ENCODE measurements at regions not wholly inside any gene's neighbourhood (a gene's known extent, or its start where the extent isn't known, plus 50 kb on each side); places are given as distances from the start of the nearest gene placed in this dataset.
A peak's percentile ranks its signal among the peaks of the same experiment; 100 is the strongest.

DNA sequence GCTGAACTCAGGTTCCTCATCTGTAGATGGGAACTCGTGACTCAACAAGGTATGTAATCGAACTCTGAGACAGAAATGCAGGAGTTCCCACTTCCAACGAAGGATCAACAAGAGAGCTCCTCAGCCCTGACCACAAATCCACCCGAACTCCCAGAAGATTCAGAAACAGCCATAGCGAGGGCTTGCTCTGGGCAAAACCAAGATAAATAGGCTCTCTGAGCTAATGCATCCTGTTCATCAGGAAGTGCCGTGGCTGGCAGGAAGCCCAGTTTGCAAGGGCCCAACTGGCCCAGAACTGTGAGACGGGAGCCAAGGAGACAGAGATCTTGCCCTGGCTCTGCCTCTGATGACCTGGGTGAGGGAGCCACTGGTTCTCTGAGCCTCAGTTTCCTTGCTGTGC lies 141.7 kb upstream of the PFKP start:
- FAIRE-seq, result no peak
- DNase-seq (ENCODE audit: low spot score in 2 of 2), result no peak

DNA sequence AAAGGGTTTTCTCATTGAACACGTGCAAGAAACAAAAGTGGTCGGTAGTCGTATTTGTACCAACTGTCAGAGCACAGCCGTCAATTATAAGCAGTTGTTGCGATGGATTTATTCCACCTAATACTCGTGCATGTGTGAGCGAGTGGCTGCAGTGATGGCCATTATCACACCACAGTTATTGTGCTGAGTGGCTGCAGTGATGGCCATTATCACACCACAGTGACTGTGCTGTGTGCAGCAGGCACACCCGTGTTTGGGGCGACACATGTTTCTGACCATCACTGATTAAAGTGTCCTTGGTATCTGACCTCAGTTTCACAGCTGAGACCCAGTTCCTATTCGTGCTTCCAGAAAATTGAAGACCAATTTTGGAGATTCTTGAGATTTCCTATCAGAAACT lies 142.9 kb upstream of the PFKP start:
- no peak for DNase-seq (ENCODE audit: low spot score in 2 of 2)
- no peak for FAIRE-seq

- DNase-seq (ENCODE audit: low spot score in 2 of 2), result no peak
- no peak for FAIRE-seq
Measured at GRCh38 chr10:2921956-2922680, 145.2 kb upstream of the PFKP start.

DNA sequence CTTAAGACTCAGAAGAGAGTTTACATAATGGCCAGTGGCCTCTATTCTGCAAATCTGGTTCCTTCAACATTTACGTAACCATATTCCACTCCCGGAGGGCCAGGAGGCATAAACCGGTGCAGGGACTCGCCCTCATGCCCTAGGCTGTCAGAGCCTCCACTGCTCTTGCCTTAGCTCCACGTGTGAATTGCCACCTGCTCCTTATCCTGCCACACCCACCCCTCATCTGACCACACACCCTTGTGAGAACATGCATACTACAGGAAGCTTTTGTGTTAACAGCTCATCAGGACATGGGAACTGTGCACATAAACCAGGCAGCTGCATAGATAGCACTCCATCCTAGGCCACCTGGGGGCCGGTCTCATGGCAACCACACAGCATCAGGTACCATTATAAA lies 146.7 kb upstream of the PFKP start:
- FAIRE-seq, result no peak
- DNase-seq (ENCODE audit: low spot score in 2 of 2), result no peak

- FAIRE-seq (no peak), DNase-seq (ENCODE audit: low spot score in 2 of 2) (no peak)
Measured at GRCh38 chr10:2920168-2920567, 147.2 kb upstream of the PFKP start.

GRCh38 chr10:2919016-2919415 lies 148.3 kb upstream of the PFKP start:
- DNase-seq (ENCODE audit: low spot score in 2 of 2) (no peak), FAIRE-seq (no peak)

- DNase-seq (ENCODE audit: low spot score in 2 of 2), result no peak
- FAIRE-seq, result no peak
Measured at GRCh38 chr10:2918489-2918888, 148.9 kb upstream of the PFKP start.

GRCh38 chr10:2917926-2918325 lies 149.4 kb upstream of the PFKP start:
- no peak for FAIRE-seq
- no peak for DNase-seq (ENCODE audit: low spot score in 2 of 2)

GRCh38 chr10:2915412-2915811 lies 151.9 kb upstream of the PFKP start:
- DNase-seq (ENCODE audit: low spot score in 2 of 2) (no peak), FAIRE-seq (no peak)

GRCh38 chr10:2914741-2915140 lies 152.6 kb upstream of the PFKP start:
- DNase-seq (ENCODE audit: low spot score in 2 of 2), result no peak
- no peak for FAIRE-seq

DNA sequence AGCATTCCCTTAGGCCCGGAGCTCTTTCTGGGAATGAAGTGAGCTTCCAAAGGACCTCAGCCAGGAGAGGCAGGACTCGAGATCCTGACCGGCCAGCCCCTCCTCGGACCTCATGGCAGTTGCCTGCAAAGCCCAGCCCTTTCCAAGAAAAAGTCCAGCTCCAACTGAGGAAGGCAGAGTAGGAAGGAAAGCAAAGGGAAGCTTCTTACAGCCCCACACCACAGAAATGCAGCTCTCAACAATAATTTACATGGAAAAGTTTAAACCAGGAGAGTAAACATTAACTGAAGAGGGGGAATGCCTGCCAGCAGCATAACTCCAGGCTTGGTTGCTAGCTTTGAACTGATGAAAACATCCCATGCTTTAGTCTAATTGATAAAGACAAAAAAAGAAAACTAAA lies 153.9 kb upstream of the PFKP start:
- no peak for FAIRE-seq

GRCh38 chr10:2910656-2911055 lies 156.7 kb upstream of the PFKP start:
- no peak for DNase-seq (ENCODE audit: low spot score in 2 of 2)
- no peak for FAIRE-seq

More for the DNA sequence above, 153.9 kb upstream of the PFKP start:
- no peak for DNase-seq (ENCODE audit: low spot score in 2 of 2)

DNA sequence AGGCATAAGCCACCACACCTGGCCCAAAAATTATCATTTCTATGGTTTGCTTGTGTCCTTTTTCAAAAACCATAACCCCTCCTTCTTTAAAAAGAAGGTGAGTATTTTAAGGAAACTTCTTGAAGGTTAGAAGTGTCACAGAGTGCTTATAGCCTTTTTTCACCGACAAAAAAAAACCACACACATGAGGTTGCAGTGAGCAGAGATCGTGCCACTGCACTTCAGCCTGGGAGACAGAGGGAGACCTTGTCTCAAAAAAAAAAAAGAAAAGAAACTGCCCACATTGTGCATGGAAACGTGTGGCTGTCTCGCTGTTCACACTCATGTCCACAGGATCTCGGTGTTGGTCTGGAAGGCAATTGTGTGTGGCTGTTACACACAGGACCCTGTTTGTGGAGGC lies 157.4 kb upstream of the PFKP start:
- no peak for FAIRE-seq

GRCh38 chr10:2908851-2909630 lies 158.3 kb upstream of the PFKP start:
- no peak for FAIRE-seq
- no peak for DNase-seq (ENCODE audit: low spot score in 2 of 2)

More for the DNA sequence above, 157.4 kb upstream of the PFKP start:
- no peak for DNase-seq (ENCODE audit: low spot score in 2 of 2)

- DNase-seq (ENCODE audit: low spot score in 2 of 2) (no peak), FAIRE-seq (peak; percentile 51)
Measured at GRCh38 chr10:2906974-2907373, 160.4 kb upstream of the PFKP start.

GRCh38 chr10:2905851-2906250 lies 161.5 kb upstream of the PFKP start:
- FAIRE-seq (no peak), DNase-seq (ENCODE audit: low spot score in 2 of 2) (no peak)

- FAIRE-seq (no peak), DNase-seq (ENCODE audit: low spot score in 2 of 2) (no peak)
Measured at GRCh38 chr10:2900530-2900929, 166.8 kb upstream of the PFKP start.

DNA sequence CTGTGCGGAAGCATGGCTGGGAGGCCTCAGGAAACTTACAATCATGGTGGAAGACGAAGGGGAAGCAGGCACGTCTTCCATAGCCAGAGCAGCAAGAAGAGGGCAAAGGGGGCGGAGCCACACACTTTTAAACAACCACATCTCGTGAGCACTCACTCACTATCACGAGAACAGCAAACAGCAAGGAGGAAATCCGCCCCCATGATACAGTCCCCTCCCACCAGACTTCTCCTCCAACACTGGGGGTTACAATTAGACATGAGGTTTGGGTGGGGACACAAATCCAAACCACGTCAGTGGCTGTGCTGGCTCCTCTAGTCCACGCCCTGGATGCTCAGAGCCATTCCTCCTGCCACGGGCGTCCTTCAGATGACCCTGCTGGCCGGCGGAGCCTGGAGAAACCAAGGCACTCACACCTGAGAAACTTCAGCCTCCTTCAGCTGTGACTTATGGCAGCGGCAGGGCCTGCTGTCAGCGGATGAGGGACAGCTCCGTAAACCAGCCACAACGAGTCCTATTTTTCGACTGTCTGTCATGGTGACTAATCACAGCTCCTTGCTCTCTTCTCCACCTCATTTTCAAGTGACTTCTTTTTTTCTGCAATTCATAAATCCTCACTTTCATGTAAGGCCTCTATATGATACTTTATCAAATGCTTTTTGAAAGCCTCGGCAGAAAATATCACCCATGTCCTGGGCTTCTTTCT lies 167.9 kb upstream of the PFKP start:
- no peak for FAIRE-seq
- DNase-seq (ENCODE audit: low spot score in 2 of 2), result no peak

DNA sequence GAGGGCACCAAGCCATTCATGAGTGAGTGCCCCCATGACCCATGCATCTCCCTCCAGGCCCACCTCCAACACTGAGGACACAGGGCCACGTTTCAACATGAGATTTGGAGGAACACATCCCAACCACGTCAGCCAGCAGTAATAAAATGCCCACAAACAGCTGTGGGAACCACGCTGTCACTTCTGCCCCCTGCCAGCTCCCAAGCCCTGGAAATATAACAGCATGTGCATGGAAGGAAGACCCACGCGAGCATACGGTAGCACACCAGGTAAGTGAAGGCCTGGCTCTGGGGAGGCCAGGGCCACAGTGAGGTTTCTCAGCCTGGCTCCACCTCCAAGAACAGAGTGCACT lies 168.9 kb upstream of the PFKP start:
- FAIRE-seq, result no peak

DNA sequence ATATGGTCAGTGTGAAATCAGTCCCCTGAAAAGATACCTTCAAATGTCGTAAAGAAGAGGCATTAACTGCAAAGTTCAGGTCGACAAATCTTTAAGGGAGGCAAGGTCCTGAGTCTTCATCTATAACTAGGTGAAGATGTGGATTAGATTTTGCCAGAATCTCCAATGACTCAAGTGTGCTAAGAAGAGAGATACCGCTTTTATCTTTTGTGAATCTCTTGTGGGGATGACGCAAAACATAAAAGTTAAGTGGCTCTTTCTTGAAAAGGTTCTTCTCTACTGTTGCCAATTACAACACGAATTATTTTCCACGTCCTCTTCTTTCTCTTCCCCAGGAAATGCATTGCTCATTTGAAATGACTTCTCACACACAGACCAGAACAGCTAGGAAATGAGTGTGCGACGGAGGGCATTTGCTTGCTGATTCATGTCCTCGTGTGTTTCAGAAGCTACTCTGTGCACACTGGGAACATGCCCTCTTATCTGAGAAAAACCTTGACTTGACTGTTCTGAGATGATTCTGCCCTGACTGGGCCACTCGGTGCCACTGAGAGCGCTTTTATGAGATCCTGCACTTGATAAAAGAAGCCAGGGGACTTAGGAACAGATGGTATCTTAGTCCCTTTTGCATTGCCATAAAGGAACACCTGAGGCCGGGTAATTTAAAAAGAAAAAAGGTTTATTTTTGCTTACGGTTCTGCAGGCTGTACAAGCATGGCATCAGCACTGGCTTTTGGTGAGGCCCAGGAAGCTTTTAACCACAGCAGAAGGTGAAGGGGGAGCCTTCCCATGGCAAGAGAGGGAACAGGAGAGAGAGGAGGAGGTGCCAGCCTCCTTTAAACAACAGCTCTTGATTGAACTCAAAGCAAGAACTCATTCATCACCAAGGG lies 169.5 kb upstream of the PFKP start:
- no peak for DNase-seq (ENCODE audit: low spot score in 2 of 2)
- FAIRE-seq, result no peak

More for the DNA sequence above, 168.9 kb upstream of the PFKP start:
- DNase-seq (ENCODE audit: low spot score in 2 of 2), result no peak

All from frontal cortex (tissue), 3 donors.